ENCODE measurements at regions not wholly inside any gene's neighbourhood (a gene's known extent, or its start where the extent isn't known, plus 50 kb on each side); places are given as distances from the start of the nearest gene placed in this dataset.
A peak's percentile ranks its signal among the peaks of the same experiment; 100 is the strongest.

DNA sequence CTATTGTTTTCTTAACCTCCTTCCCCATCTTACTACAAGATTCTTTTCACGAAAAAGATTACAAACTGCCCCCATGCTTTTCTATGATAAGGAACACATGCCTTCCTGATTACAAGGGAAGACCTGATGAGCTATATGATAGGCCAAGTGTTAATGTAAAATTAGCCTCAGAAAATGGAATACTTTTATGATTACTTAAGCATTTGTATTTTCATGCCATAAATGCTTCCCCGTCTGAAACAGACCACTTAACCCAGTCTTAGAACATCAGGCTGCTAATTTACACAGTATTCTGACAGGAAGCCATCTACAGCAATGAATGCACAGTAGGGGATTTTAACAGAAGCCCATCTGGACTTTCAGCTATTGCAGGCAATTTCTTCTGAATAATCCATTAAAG, 274.9 kb downstream of the HAO1 start:
- no peak for DNase-seq

DNA sequence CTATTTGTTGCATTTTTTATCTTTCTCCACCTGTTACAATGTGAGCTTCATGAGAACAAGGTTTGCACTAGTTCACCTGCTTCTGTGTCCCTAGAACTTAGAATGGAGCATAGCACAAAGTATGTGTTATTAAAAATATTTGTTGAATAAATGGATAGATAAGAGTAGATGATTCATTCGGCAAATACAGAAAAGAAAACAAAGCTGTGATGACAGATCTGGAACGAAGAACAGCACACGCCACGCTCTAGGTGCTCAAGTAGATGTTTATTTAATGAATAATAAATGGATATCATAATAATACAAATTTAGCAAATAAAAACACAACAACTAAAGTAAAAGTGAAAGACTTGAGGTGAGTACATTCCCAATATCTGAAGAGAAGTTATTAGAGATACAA, 273.1 kb downstream of the HAO1 start:
- no peak for DNase-seq

- no peak for DNase-seq
These were observed 267.7 kb downstream of the HAO1 start for GRCh38 chr20:7672571-7672970.

DNA sequence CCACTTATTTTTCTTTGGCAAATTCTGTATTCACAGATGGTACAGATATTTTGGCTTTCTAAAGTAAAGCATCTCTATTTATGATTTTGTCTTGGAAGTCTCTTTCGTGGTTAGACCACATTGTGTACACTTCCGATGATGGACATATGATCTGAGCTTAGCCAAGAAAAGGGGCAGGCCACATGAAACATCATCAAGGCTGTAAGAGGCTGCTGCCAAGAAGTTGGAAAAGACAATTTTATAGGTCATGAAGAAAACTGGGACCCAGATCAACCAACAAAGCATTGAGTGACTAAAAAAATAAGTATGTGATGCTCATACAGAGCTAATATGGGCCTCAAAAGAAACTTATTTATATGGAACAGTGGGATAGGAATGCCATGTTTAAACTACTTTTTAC, 266.4 kb downstream of the HAO1 start:
- no peak for DNase-seq

GRCh38 chr20:7682916-7683315, 257.3 kb downstream of the HAO1 start:
- DNase-seq = no peak

GRCh38 chr20:7687065-7687464, 253.2 kb downstream of the HAO1 start:
- no peak for DNase-seq

- DNase-seq = no peak
These were observed 251.1 kb downstream of the HAO1 start for GRCh38 chr20:7689151-7689550.

DNA sequence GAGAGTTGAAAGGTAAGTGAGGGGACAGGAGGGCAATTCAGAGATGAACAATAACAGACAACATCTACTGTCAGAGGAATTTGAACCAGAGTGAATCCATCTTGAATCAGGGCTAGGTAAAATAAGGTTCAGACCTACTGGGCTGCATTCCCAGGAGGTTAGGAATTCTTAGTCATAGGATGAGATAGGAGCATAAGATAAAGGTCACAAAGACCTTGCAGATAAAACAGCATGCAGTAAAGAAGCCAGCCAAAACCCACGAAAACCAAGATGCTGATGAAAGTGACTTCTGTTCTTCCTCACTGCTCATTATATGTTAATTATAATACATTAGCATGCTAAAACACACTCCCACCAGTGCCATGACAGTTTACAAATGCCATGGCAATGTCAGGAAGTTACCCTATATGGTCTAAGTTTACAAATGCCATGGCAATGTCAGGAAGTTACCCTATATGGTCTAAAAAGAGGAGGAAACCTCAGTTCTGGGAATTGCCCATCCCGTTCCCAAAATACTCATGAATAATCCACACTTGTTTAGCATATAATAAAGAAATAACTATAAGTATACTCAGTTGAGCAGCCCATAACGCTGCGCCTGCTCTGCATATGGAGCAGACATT, 248.5 kb downstream of the HAO1 start:
- no peak for DNase-seq

- DNase-seq = no peak
These were observed 247.8 kb downstream of the HAO1 start for GRCh38 chr20:7692478-7692877.

- DNase-seq = no peak
These were observed 246.5 kb downstream of the HAO1 start for GRCh38 chr20:7693761-7694160.

- DNase-seq = no peak
These were observed 245.2 kb downstream of the HAO1 start for GRCh38 chr20:7695051-7695495.

- DNase-seq = no peak
These were observed 244.6 kb downstream of the HAO1 start for GRCh38 chr20:7695635-7696034.

DNA sequence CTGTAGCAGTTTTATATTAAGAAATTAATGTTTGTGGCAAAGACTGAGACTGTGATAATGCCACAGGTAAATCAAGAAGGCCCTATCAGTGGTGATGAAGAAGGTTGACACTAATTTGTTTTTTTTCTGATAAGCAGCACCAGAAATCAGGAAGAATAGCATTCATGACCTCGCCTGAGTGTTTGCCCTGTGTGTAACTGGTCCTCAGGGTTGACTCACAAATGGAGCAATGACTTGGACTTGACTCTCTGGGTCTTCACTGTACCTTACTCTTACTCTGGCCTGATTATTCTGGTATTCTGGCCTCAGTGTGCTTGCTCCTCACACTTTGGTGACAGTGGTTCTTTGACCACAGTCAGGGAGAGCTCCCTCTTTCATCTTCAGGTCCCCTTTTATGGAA, 243.9 kb downstream of the HAO1 start:
- no peak for DNase-seq

GRCh38 chr20:7702141-7702540, 238.1 kb downstream of the HAO1 start:
- no peak for DNase-seq

GRCh38 chr20:7703551-7703961, 236.7 kb downstream of the HAO1 start:
- peak; percentile 97 for DNase-seq

DNA sequence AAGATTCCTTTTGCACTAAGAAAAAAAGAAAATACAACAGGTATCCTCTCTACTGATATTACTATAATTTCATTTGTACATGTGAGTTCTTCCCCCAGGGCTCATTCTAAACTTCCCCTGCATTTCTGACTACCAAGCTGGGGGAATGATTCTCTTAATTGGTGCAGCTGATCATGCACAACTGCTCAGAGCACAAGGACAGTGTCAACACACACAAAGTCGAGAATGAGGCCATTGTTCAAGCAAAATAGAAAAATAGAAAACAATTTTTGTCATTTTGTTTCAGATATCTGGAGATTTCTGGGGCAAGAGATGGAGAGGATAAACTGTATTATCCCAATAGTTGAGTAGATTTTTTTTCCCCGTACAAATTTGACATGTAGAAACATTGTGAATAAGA, 236.3 kb downstream of the HAO1 start:
- DNase-seq = peak; percentile 64

DNA sequence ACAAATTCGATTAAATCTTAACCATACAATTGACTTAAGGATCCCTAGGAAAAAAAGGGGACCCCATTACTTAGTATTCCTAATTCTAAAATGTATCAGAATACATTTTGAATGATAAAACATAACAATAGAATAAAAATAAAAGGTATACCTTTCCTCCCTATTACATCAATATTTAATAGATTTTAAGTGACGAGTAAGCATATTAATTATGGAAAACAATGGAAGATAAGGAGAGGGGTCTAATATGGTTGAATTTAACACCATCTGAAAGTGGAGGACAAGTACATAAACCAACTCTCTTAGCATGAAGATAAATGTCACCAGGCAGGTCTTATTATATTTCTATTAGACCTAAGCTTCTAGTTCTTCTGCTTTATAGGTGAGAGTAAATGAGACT, 232.1 kb downstream of the HAO1 start:
- DNase-seq = no peak

- no peak for DNase-seq
These were observed 231.5 kb downstream of the HAO1 start for GRCh38 chr20:7708782-7709181.

- DNase-seq = no peak
These were observed 229.8 kb downstream of the HAO1 start for GRCh38 chr20:7710440-7710839.

GRCh38 chr20:7712661-7713060, 227.6 kb downstream of the HAO1 start:
- DNase-seq = no peak

- DNase-seq = no peak
These were observed 225.7 kb downstream of the HAO1 start for GRCh38 chr20:7714549-7714948.

DNA sequence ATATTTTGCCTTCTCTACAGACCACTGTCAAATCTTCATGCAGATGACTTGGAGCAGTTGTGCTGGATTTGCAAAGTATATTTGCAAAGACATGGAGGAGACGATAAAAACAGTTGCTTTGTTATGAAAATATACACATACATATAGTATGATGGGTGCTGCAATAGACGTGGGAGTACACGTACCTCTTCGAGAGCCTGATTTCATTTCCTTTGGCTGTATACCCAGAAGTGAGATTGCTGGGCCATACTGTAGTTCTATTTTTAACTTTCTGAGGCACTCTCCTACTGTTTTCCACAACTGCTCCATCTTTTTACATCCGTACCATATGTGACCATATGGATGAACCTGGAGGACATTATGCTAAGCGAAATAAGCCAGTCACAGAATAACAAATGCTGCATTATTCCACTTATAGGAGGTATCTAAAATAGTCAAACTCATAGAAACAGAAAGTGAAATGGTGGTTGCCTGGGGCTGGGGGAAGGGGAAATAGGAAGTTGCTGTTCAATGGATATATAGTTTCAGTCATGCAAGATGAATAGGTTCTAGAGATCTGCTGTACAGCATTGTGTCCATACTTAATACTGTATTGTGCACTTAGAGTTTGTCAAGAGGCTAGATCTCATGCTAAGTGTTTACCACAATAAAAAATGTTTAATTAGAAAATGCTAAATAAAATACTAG, 223.8 kb downstream of the HAO1 start:
- no peak for DNase-seq

DNA sequence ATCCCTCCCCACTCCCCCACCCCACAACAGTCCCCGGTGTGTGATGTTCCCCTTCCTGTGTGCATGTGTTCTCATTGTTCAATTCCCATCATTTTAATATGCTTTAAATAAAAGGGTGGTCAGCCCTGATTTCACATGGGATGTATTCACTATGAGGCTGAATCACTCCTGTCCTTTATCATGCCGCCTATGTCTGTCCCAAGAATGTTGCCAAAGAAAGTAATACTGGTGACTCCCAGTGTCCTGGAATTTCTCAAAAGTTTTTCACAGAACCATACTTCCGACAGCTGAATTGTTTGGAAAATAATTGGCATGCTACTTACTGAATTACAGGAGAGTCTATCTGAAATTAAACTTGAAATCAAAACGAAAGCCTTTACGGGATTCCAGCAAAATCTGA, 217.7 kb downstream of the HAO1 start:
- DNase-seq = no peak

DNA sequence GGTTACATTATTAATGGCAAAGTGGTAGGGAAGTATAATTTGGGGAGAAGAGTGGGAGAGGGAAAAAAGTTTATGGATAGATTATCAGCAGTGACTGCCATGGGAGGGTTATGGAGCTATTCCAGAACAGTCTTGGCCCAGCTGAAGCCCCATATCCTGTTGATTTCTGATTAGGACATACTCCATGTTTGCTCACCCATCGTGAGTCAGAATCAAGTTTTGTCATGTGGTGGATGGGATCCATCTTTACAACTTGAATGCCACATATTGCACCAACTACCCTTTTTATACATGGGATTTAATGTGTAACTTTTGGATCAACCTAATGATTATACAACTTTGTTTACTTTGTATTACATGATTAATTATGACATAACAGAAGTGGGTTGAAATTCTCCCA, 217.0 kb downstream of the HAO1 start:
- no peak for DNase-seq

- DNase-seq = no peak
These were observed 211.9 kb downstream of the HAO1 start for GRCh38 chr20:7728338-7728737.
